AG04449 (cell line): ENCODE measurements at regions not wholly inside any gene's neighbourhood (a gene's known extent, or its start where the extent isn't known, plus 50 kb on each side); places are given as distances from the start of the nearest gene placed in this dataset.

ENCODE experiments used
- CTCF ChIA-PET: fragments of 350-600 bp; formaldehyde crosslinking; extraction: SDS; loops from one replicate; lab custom pipeline; 2021; ENCODE audit warnings: antibody characterized with exemption; lab: Yijun Ruan, JAX
- POLR2A ChIA-PET: fragments of 400-600, 350-600 bp; formaldehyde crosslinking; extraction: SDS; loops from one replicate; lab custom pipeline; 2020; ENCODE audit warnings: antibody characterized with exemption, inconsistent platforms; lab: Yijun Ruan, JAX
- DNase-seq: peaks from one replicate; pipeline ENCODE4 v3.0.0-alpha.2; 2010; ENCODE audit warnings: low read depth, low spot score
- H3K4me3 ChIP-seq: 2 replicates; pipeline ENCODE4 v1.5.1; 2011; ENCODE audit warnings: low read depth, mild to moderate bottlenecking, control low read depth, low read length
- CTCF ChIP-seq: IDR thresholded peaks from one replicate; pipeline ENCODE4 v1.5.1; 2011; ENCODE audit warnings: mild to moderate bottlenecking, moderate library complexity, low read length, control low read depth, inconsistent platforms; ENCODE audit not compliant: insufficient read depth; ENCODE audit errors: missing control alignments

- TF ChIP-seq CTCF = no peak
- CTCF ChIA-PET = no interaction called here
- no peak overlapping the region for H3K4me3 ChIP-seq
- POLR2A ChIA-PET = no interaction called here
- no peak for DNase-seq
Measured at GRCh38 chr1:218872928-218873327, 300.8 kb upstream of the LYPLAL1 start.

GRCh38 chr1:218874313-218874712 lies 299.4 kb upstream of the LYPLAL1 start:
- POLR2A ChIA-PET = no interaction called here
- no peak for TF ChIP-seq CTCF
- H3K4me3 ChIP-seq = no peak overlapping the region
- CTCF ChIA-PET = no interaction called here
- no peak for DNase-seq

GRCh38 chr1:218874801-218875400 lies 298.8 kb upstream of the LYPLAL1 start:
- CTCF ChIA-PET = no interaction called here
- DNase-seq = no peak
- POLR2A ChIA-PET = no interaction called here

GRCh38 chr1:218878369-218878768 lies 295.3 kb upstream of the LYPLAL1 start:
- ChIA-PET POLR2A (no interaction called here), CTCF (interaction anchor here (1.1 kb wide), 1 partner anchor 10 kb away, joined by 3 read pairs; no protein-coding TSS in a partner anchor)
- no peak for TF ChIP-seq CTCF
- H3K4me3 ChIP-seq = no peak overlapping the region
- DNase-seq = no peak

More at GRCh38 chr1:218874801-218875400, 298.8 kb upstream of the LYPLAL1 start:
- no peak overlapping the region for H3K4me3 ChIP-seq
- no peak for TF ChIP-seq CTCF

GRCh38 chr1:218880484-218881060 lies 293.1 kb upstream of the LYPLAL1 start:
- ChIA-PET POLR2A (no interaction called here), CTCF (no interaction called here)
- TF ChIP-seq CTCF = no peak
- no peak overlapping the region for H3K4me3 ChIP-seq
- DNase-seq = no peak

GRCh38 chr1:218882454-218882853 lies 291.2 kb upstream of the LYPLAL1 start:
- POLR2A ChIA-PET = no interaction called here
- CTCF ChIA-PET = no interaction called here
- no peak overlapping the region for H3K4me3 ChIP-seq
- no peak for DNase-seq
- no peak for TF ChIP-seq CTCF
